ENCODE measurements at regions not wholly inside any gene's neighbourhood (a gene's known extent, or its start where the extent isn't known, plus 50 kb on each side); places are given as distances from the start of the nearest gene placed in this dataset.

- TF ChIP-seq CTCF (conservative IDR thresholded peaks at IDR 0.05 in 1 of 2, IDR thresholded peaks at IDR 0.05 in 1 of 2; ENCODE audit: extremely low read depth in 1 of 2, insufficient read depth in 1 of 2, low read depth in 1 of 2, low read length in 2 of 2) (no peak), EZH2 (IDR thresholded peaks at IDR 0.05; ENCODE audit: borderline replicate concordance, low read length) (no peak)
These were observed 80.4 kb downstream of the ABCC12 start for GRCh38 chr16:48075398-48075797.

Measured in mammary epithelial cell (primary cell).